ENCODE measurements at regions not wholly inside any gene's neighbourhood (a gene's known extent, or its start where the extent isn't known, plus 50 kb on each side); places are given as distances from the start of the nearest gene placed in this dataset.

DNA sequence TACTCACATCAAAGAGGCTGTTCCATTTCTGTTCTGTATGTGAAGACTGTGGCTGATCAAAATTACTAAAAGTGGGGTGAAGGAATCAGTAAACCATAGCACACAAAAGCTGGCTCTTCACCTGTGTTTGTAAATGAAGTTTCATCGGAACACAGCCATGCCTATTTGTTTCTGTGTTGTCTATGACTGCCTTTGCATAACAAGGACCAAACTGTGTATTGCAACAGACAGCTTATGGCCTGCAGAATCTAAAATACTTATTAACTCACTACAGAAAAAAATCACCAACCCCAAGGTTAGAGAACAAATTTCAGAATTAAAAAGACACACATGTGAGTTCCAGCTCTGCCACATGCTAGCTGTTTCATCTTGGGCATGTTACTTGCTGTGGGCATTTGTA is 163.9 kb downstream of the LYPLAL1 start:
- no peak for TF ChIP-seq EZH2 (IDR thresholded peaks at IDR 0.05; ENCODE audit: borderline replicate concordance, low read depth, low read length, poor library complexity, severe bottlenecking)
- TF ChIP-seq, protein P1, sequence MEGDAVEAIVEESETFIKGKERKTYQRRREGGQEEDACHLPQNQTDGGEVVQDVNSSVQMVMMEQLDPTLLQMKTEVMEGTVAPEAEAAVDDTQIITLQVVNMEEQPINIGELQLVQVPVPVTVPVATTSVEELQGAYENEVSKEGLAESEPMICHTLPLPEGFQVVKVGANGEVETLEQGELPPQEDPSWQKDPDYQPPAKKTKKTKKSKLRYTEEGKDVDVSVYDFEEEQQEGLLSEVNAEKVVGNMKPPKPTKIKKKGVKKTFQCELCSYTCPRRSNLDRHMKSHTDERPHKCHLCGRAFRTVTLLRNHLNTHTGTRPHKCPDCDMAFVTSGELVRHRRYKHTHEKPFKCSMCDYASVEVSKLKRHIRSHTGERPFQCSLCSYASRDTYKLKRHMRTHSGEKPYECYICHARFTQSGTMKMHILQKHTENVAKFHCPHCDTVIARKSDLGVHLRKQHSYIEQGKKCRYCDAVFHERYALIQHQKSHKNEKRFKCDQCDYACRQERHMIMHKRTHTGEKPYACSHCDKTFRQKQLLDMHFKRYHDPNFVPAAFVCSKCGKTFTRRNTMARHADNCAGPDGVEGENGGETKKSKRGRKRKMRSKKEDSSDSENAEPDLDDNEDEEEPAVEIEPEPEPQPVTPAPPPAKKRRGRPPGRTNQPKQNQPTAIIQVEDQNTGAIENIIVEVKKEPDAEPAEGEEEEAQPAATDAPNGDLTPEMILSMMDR (conservative IDR thresholded peaks at IDR 0.05; ENCODE audit: low read depth, low read length) = no peak
- intact Hi-C loops (cut with micrococcal nuclease; ENCODE audit: unreplicated experiment) = no loop called here
- Histone ChIP-seq H3K27ac (ENCODE audit: low read depth, low read length, poor library complexity, severe bottlenecking) (no peak overlapping the region), H3K36me3 (ENCODE audit: insufficient read depth, low read length, poor library complexity, severe bottlenecking) (no peaks in the 10 kb centered on the region), H3K27me3 (replicated peaks; ENCODE audit: insufficient read depth, low read depth, low read length, poor library complexity) (peaks cover 4% of the 10 kb centered on the region), H3K4me3 (ENCODE audit: low read depth, low read length, poor library complexity, severe bottlenecking) (no peak overlapping the region), H3K9me3 (ENCODE audit: low read depth, low read length, poor library complexity, severe bottlenecking) (no peaks in the 10 kb centered on the region), H3K4me1 (ENCODE audit: insufficient read depth, low read length, poor library complexity, severe bottlenecking) (no peaks in the 10 kb centered on the region)
- ChIA-PET CTCF (no interaction called here), POLR2A (ENCODE audit: low non-redundant PET) (no interaction called here)
- DNase-seq (ENCODE audit: low spot score) = no peak
- BruUV-seq (replicated peaks) = no TSS peak

GRCh38 chr1:219333626-219334025 is 159.9 kb downstream of the LYPLAL1 start:
- H3K9me3 ChIP-seq (ENCODE audit: low read depth, low read length, poor library complexity, severe bottlenecking) = no peaks in the 10 kb centered on the region
- BruUV-seq (replicated peaks) = no TSS peak
- no peaks in the 10 kb centered on the region for H3K4me1 ChIP-seq (ENCODE audit: insufficient read depth, low read length, poor library complexity, severe bottlenecking)
- intact Hi-C loops (cut with micrococcal nuclease; ENCODE audit: unreplicated experiment) = no loop called here
- CTCF ChIA-PET = no interaction called here
- H3K27ac ChIP-seq (ENCODE audit: low read depth, low read length, poor library complexity, severe bottlenecking) = no peak overlapping the region
- H3K27me3 ChIP-seq (replicated peaks; ENCODE audit: insufficient read depth, low read depth, low read length, poor library complexity) = no peaks in the 10 kb centered on the region
- POLR2A ChIA-PET (ENCODE audit: low non-redundant PET) = no interaction called here
- H3K4me3 ChIP-seq (ENCODE audit: low read depth, low read length, poor library complexity, severe bottlenecking) = no peak overlapping the region
- no peak for TF ChIP-seq EZH2 (IDR thresholded peaks at IDR 0.05; ENCODE audit: borderline replicate concordance, low read depth, low read length, poor library complexity, severe bottlenecking)
- TF ChIP-seq, protein P1 (conservative IDR thresholded peaks at IDR 0.05; ENCODE audit: low read depth, low read length) = no peak
- H3K36me3 ChIP-seq (ENCODE audit: insufficient read depth, low read length, poor library complexity, severe bottlenecking) = no peaks in the 10 kb centered on the region
- no peak for DNase-seq (ENCODE audit: low spot score)

DNA sequence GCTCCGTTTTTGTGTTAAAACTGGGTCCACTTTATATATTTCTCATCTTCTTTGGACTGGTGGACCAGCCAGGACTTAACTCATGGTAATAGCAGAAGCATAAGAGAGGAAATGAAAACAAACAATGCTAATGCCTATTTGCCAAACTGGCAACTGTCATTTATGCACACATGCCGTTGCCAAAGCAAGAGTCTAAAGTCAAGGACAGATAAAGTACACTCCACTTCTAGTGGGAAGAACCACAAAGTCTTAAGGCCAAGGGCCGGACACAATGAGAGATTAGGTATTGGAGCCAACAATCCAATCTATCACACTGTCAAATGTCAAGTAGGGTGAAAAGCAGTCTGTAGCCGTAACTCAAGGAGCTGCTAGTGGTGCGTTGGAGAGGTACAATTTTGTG is 157.7 kb downstream of the LYPLAL1 start:
- no TSS peak for BruUV-seq (replicated peaks)
- TF ChIP-seq EZH2 (IDR thresholded peaks at IDR 0.05; ENCODE audit: borderline replicate concordance, low read depth, low read length, poor library complexity, severe bottlenecking) = no peak
- TF ChIP-seq, protein P1 (conservative IDR thresholded peaks at IDR 0.05; ENCODE audit: low read depth, low read length) = no peak
- Histone ChIP-seq H3K36me3 (ENCODE audit: insufficient read depth, low read length, poor library complexity, severe bottlenecking) (no peaks in the 10 kb centered on the region), H3K4me1 (ENCODE audit: insufficient read depth, low read length, poor library complexity, severe bottlenecking) (no peaks in the 10 kb centered on the region), H3K27me3 (replicated peaks; ENCODE audit: insufficient read depth, low read depth, low read length, poor library complexity) (no peaks in the 10 kb centered on the region), H3K9me3 (ENCODE audit: low read depth, low read length, poor library complexity, severe bottlenecking) (no peaks in the 10 kb centered on the region), H3K4me3 (ENCODE audit: low read depth, low read length, poor library complexity, severe bottlenecking) (no peak overlapping the region), H3K27ac (ENCODE audit: low read depth, low read length, poor library complexity, severe bottlenecking) (no peak overlapping the region)
- intact Hi-C loops (cut with micrococcal nuclease; ENCODE audit: unreplicated experiment) = no loop called here
- ChIA-PET CTCF (no interaction called here), POLR2A (ENCODE audit: low non-redundant PET) (no interaction called here)
- no peak for DNase-seq (ENCODE audit: low spot score)
